Kidney epithelial cell (primary cell): ENCODE measurements at regions not wholly inside any gene's neighbourhood (a gene's known extent, or its start where the extent isn't known, plus 50 kb on each side); places are given as distances from the start of the nearest gene placed in this dataset.

ENCODE experiments used
- DNase-seq: peaks from one replicate; pipeline ENCODE4 v3.0.0-alpha.2; 2010; ENCODE audit warnings: low read depth
- H3K27me3 ChIP-seq: 2 replicates; pipeline ENCODE4 v1.6.0; 2011; ENCODE audit warnings: low read length; ENCODE audit not compliant: control insufficient read depth, insufficient read depth
- H3K36me3 ChIP-seq: 2 replicates; pipeline ENCODE4 v1.5.1; 2011; ENCODE audit warnings: low read length; ENCODE audit not compliant: control insufficient read depth, insufficient read depth
- H3K4me3 ChIP-seq: 2 replicates; pipeline ENCODE4 v1.5.1; 2011; ENCODE audit warnings: low read depth, mild to moderate bottlenecking, control low read depth, low read length
- TF ChIP-seq, protein P1 (sequence below): IDR thresholded peaks from 2 replicates; pipeline ENCODE4 v1.5.1; 2011; ENCODE audit warnings: mild to moderate bottlenecking, moderate library complexity, low read length, control low read depth, inconsistent platforms; ENCODE audit not compliant: insufficient read depth, poor library complexity, severe bottlenecking

DNA sequence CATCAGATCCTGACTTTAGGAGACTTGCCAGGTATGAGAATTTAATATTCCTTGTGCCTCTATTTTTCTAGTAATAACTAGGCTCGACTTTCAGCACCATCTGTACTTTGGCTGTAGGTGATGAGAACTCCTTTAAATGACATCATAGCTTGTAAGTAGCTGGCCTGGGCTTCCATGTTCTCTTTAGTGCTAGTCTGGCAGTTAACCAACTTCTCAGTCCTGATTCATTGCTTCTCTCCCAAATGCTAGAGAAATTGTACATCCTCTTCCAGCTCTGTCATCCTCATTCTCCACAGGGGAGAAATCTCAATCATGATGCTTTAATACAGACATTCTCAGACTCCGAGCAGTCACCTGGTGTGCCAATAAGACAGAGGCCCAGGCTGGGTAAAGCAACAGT, 143.5 kb upstream of the MOCS1 start:
- no peak for DNase-seq
- TF ChIP-seq, protein P1, sequence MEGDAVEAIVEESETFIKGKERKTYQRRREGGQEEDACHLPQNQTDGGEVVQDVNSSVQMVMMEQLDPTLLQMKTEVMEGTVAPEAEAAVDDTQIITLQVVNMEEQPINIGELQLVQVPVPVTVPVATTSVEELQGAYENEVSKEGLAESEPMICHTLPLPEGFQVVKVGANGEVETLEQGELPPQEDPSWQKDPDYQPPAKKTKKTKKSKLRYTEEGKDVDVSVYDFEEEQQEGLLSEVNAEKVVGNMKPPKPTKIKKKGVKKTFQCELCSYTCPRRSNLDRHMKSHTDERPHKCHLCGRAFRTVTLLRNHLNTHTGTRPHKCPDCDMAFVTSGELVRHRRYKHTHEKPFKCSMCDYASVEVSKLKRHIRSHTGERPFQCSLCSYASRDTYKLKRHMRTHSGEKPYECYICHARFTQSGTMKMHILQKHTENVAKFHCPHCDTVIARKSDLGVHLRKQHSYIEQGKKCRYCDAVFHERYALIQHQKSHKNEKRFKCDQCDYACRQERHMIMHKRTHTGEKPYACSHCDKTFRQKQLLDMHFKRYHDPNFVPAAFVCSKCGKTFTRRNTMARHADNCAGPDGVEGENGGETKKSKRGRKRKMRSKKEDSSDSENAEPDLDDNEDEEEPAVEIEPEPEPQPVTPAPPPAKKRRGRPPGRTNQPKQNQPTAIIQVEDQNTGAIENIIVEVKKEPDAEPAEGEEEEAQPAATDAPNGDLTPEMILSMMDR, result no peak
- Histone ChIP-seq H3K36me3 (no peaks in the 10 kb centered on the region), H3K27me3 (no peaks in the 10 kb centered on the region), H3K4me3 (no peak overlapping the region)

DNA sequence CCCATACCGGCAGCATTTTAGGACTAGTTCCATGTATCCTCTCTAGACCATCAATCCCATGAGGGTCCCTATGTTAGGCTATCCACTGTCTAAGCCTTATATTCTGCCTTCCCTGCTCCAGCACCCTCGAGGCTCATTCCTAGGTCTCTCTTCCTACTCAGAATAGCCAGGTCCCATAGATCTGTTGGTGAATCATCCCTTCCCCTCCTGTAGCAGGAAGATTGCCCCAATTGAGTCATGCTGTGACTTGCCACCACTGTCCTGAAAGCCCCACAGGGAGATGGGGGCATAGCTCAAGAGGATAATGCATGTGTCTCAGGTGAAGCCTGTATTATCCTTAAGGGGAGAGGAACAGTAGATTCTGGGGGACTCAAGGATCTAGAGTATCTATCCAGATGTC, 143.1 kb upstream of the MOCS1 start:
- H3K27me3 ChIP-seq, result no peaks in the 10 kb centered on the region
- no peaks in the 10 kb centered on the region for H3K36me3 ChIP-seq
- TF ChIP-seq, protein P1, result no peak
- no peak for DNase-seq
- H3K4me3 ChIP-seq, result no peak overlapping the region

DNA sequence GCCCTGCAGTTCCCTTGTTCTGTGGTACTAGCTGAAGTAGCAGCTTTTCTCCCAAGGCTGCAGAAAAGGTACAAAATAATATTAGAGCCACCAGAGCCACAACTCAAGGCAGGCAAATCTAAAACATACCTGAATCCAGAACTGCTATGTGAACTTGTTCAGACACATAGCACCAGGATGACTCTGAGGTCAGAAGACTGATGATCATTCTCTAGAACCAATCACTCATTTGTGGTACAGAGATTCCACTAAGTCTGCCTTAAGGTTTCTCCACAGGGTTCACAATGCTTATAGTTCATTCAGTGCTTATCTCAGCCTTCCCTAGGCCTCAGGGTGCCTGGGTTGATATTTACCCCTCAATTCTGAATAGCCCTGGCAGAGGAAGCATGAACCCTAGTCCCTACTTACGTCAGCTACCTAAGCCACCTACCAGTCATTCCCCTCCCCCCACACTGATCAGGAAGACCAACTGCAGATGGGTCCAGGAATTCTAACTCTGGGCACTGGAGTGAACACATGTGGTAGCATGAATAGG, 140.9 kb upstream of the MOCS1 start:
- no peaks in the 10 kb centered on the region for H3K27me3 ChIP-seq
- TF ChIP-seq, protein P1, result no peak
- H3K36me3 ChIP-seq, result no peaks in the 10 kb centered on the region
- H3K4me3 ChIP-seq, result no peak overlapping the region
- DNase-seq, result no peak

DNA sequence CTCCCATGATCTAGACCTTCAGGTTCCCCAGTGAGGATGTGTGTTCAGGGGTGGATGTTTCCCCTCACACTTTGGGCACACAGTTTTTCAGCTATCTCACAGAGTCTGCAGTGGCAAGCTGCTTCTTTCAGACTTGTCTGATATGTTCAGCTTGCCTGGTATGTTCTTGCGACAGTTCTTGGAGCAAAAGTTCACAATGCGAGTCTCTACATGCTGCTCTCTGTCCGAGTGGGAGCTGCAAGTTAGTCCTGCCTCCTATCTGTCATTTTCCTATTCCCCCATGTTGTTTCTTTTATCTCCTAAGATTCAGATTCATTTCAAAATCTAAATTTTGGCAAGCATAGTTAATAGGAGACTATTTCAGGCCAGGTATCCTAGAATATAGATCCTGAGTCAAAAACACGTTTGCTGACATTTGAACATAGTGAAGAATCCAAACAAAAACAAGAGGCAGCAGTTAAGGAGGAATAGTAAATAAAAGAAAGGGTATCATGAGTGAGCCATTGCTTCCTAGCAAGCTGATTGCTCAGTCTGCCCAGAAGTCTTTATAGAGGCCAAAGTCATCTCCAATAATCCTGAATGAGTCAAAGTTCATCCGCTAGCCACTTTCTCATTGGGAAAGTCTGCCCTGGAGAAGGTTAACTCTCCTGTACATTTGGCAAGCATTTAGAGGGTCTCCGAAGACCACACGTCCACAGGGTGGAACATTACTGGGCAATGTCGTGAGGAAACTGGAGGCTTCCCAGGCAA, 140.2 kb upstream of the MOCS1 start:
- no peaks in the 10 kb centered on the region for H3K36me3 ChIP-seq

DNA sequence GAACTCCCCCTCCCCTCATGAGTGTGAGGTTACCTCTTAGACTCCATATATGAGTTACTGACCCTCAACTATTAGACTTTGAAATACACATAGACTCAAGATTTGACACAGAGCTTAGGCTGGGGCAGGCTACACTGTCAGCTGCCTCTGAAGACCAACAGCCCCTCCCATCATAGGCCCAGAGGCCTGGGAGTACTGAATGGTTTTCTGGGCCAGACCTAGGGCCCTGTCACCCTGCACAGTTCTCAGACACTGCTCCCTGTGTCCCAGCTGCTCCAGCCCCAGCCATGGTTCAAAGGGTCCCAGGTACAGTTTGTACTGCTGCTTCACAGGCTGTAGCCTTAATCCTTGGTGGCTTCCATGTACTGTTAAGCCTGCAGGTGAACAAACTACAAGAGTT, 132.1 kb upstream of the MOCS1 start:
- no peak overlapping the region for H3K4me3 ChIP-seq
- H3K36me3 ChIP-seq, result no peaks in the 10 kb centered on the region
- H3K27me3 ChIP-seq, result no peaks in the 10 kb centered on the region
- no peak for DNase-seq
- TF ChIP-seq, protein P1, result no peak

More for the DNA sequence above, 140.2 kb upstream of the MOCS1 start:
- Histone ChIP-seq H3K4me3 (no peak overlapping the region), H3K27me3 (no peaks in the 10 kb centered on the region)
- no peak for DNase-seq
- TF ChIP-seq, protein P1, result no peak

DNA sequence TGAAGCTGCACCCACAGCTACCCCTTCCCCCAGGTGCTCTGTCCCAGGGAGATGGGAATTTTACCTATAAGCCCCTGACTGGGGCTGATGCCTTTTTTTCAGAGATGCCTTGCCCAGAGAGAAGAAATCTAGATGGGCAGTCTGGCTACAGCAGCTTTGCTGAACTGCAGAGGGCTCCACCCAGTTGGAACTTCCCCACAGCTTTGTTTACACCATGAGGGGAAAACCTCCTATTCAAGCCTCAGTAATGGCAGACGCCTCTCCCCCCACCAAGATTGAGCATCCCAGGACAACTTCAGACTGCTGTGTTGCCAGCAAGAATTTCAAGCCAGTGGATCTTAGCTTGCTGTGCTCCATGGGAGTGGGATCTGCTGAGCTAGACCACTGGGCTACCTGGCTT, 122.6 kb upstream of the MOCS1 start:
- no peak for DNase-seq
- TF ChIP-seq, protein P1, result no peak
- Histone ChIP-seq H3K36me3 (no peaks in the 10 kb centered on the region), H3K27me3 (no peaks in the 10 kb centered on the region), H3K4me3 (no peak overlapping the region)
